ENCODE measurements at regions not wholly inside any gene's neighbourhood (a gene's known extent, or its start where the extent isn't known, plus 50 kb on each side); places are given as distances from the start of the nearest gene placed in this dataset.

DNA sequence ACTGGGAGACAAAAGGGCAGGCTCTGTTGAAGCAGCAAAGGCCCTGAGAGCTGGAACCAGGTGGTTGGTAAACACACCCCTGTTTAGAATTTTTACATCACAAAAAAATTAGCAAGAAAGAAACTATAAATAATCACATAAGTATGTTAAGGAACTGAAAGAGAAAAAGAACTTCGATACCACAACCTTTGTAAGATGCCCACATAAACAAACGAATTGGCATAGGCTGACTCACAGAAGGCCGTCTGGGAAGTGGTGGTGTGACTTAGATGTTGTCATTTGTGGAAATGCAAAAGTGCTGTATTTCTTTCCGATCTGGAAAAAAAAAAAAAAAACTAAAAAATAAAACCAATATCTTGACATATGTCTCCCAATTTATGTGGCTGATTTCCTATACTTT, 235.1 kb downstream of the USP46 start:
- Mint-ChIP-seq H3K4me3 (ENCODE audit: unreplicated experiment) (no peak overlapping the region), H3K36me3 (ENCODE audit: low read depth, unreplicated experiment) (no peaks in the 10 kb centered on the region), H3K27me3 (ENCODE audit: low read depth, unreplicated experiment) (no peaks in the 10 kb centered on the region), H3K9me3 (ENCODE audit: unreplicated experiment) (no peaks in the 10 kb centered on the region), H3K4me1 (ENCODE audit: low read depth, unreplicated experiment) (no peaks in the 10 kb centered on the region), H3K27ac (ENCODE audit: unreplicated experiment) (no peak overlapping the region)
- Histone ChIP-seq H3K4me2 (ENCODE audit: low read length) (no peak overlapping the region), H3K36me3 (ENCODE audit: insufficient read depth, low read length) (no peaks in the 10 kb centered on the region), H3K9ac (ENCODE audit: low read length) (no peak overlapping the region), H3K27me3 (ENCODE audit: insufficient read depth, low read length) (no peaks in the 10 kb centered on the region), H2AFZ (ENCODE audit: low read depth, low read length) (no peak overlapping the region), H3K79me2 (ENCODE audit: insufficient read depth, low read length) (no peaks in the 10 kb centered on the region), H3K4me3 (ENCODE audit: insufficient read depth, low read depth, low read length) (no peak overlapping the region), H3K4me1 (ENCODE audit: insufficient read depth, low read length) (no peaks in the 10 kb centered on the region), H4K20me1 (ENCODE audit: insufficient read depth, low read length) (no peaks in the 10 kb centered on the region), H3K9me3 (ENCODE audit: insufficient read depth, low read depth, low read length) (no peaks in the 10 kb centered on the region), H3K27ac (ENCODE audit: low read depth, low read length) (no peak overlapping the region)
- FAIRE-seq = no peak
- no peak for DNase-seq (ENCODE audit: low read depth)
- TF ChIP-seq EZH2 (IDR thresholded peaks at IDR 0.05; ENCODE audit: insufficient read depth, low read length) = no peak
- TF ChIP-seq, protein P1, sequence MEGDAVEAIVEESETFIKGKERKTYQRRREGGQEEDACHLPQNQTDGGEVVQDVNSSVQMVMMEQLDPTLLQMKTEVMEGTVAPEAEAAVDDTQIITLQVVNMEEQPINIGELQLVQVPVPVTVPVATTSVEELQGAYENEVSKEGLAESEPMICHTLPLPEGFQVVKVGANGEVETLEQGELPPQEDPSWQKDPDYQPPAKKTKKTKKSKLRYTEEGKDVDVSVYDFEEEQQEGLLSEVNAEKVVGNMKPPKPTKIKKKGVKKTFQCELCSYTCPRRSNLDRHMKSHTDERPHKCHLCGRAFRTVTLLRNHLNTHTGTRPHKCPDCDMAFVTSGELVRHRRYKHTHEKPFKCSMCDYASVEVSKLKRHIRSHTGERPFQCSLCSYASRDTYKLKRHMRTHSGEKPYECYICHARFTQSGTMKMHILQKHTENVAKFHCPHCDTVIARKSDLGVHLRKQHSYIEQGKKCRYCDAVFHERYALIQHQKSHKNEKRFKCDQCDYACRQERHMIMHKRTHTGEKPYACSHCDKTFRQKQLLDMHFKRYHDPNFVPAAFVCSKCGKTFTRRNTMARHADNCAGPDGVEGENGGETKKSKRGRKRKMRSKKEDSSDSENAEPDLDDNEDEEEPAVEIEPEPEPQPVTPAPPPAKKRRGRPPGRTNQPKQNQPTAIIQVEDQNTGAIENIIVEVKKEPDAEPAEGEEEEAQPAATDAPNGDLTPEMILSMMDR (IDR thresholded peaks at IDR 0.05; ENCODE audit: insufficient read depth, low read depth, low read length) = no peak

DNA sequence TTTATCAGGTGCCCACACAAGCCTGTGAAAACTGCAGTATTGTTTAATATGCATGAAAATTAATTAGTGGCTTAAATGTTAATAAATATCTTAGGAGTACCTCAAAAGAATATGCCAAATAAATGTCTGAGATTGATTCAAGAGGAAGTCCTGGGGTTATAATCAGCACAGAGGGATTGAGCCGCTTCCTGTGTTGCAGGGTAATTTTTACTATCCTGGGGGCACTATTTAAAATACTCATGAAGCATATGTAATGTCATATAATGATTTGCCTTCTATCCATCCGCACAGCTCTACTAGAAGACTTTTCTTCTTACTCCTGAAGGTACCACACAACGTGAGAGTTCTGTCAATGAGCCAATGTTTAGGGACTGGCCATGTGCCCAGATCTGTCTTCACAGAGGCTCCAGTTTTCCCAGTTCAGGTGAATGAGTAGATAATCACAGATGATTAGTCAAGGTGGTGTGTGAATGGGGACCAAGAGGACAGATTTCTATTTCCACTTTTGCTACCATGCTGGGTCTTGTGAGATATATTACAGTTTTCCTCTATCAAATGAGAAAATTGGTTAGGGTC, 233.3 kb downstream of the USP46 start:
- Histone ChIP-seq H3K4me2 (ENCODE audit: low read length) (no peak overlapping the region), H3K9ac (ENCODE audit: low read length) (no peak overlapping the region), H3K4me3 (ENCODE audit: insufficient read depth, low read depth, low read length) (no peak overlapping the region), H3K27ac (ENCODE audit: low read depth, low read length) (no peak overlapping the region), H3K4me1 (ENCODE audit: insufficient read depth, low read length) (no peaks in the 10 kb centered on the region), H4K20me1 (ENCODE audit: insufficient read depth, low read length) (no peaks in the 10 kb centered on the region), H2AFZ (ENCODE audit: low read depth, low read length) (no peak overlapping the region), H3K27me3 (ENCODE audit: insufficient read depth, low read length) (no peaks in the 10 kb centered on the region), H3K36me3 (ENCODE audit: insufficient read depth, low read length) (no peaks in the 10 kb centered on the region), H3K79me2 (ENCODE audit: insufficient read depth, low read length) (no peaks in the 10 kb centered on the region), H3K9me3 (ENCODE audit: insufficient read depth, low read depth, low read length) (no peaks in the 10 kb centered on the region)
- Mint-ChIP-seq H3K27ac (ENCODE audit: unreplicated experiment) (no peak overlapping the region), H3K36me3 (ENCODE audit: low read depth, unreplicated experiment) (no peaks in the 10 kb centered on the region), H3K4me1 (ENCODE audit: low read depth, unreplicated experiment) (no peaks in the 10 kb centered on the region), H3K4me3 (ENCODE audit: unreplicated experiment) (no peak overlapping the region), H3K27me3 (ENCODE audit: low read depth, unreplicated experiment) (peaks cover 3% of the 10 kb centered on the region), H3K9me3 (ENCODE audit: unreplicated experiment) (no peaks in the 10 kb centered on the region)
- DNase-seq (ENCODE audit: low read depth) (no peak), FAIRE-seq (no peak)
- TF ChIP-seq EZH2 (IDR thresholded peaks at IDR 0.05; ENCODE audit: insufficient read depth, low read length) = no peak
- TF ChIP-seq, protein P1 (IDR thresholded peaks at IDR 0.05; ENCODE audit: insufficient read depth, low read depth, low read length) = no peak

DNA sequence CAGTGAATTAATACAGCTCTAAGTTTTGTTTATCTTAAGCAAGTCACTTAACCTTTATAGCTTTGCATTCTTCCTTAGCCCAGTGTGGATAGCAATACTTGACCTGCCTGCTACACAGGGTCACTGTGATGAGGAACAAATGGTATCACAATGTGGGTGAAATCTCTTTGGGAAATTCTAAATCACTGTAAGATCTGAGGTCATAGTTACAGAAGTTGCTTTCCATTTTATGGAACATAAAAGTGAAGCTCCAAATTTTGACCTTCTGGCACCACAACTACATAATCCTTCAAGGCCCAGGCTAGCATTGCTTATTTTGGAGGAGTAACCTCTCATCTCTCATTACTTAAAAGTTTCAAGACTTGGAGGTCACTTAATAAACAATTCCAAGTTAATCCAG, 227.7 kb downstream of the USP46 start:
- peaks cover under 1% of the 10 kb centered on the region for H3K9me3 Mint-ChIP-seq (ENCODE audit: unreplicated experiment)
- no peak for FAIRE-seq

More for the DNA sequence above, 227.7 kb downstream of the USP46 start:
- Histone ChIP-seq H2AFZ (ENCODE audit: low read depth, low read length) (no peak overlapping the region), H3K79me2 (ENCODE audit: insufficient read depth, low read length) (no peaks in the 10 kb centered on the region), H3K4me1 (ENCODE audit: insufficient read depth, low read length) (no peaks in the 10 kb centered on the region), H3K4me2 (ENCODE audit: low read length) (no peak overlapping the region), H3K27ac (ENCODE audit: low read depth, low read length) (no peak overlapping the region), H3K4me3 (ENCODE audit: insufficient read depth, low read depth, low read length) (no peak overlapping the region), H3K27me3 (ENCODE audit: insufficient read depth, low read length) (no peaks in the 10 kb centered on the region), H4K20me1 (ENCODE audit: insufficient read depth, low read length) (no peaks in the 10 kb centered on the region), H3K9me3 (ENCODE audit: insufficient read depth, low read depth, low read length) (no peaks in the 10 kb centered on the region), H3K9ac (ENCODE audit: low read length) (no peak overlapping the region), H3K36me3 (ENCODE audit: insufficient read depth, low read length) (no peaks in the 10 kb centered on the region)
- H3K36me3 Mint-ChIP-seq (ENCODE audit: low read depth, unreplicated experiment) = no peaks in the 10 kb centered on the region
- no peak for TF ChIP-seq EZH2 (IDR thresholded peaks at IDR 0.05; ENCODE audit: insufficient read depth, low read length)
- TF ChIP-seq, protein P1 (IDR thresholded peaks at IDR 0.05; ENCODE audit: insufficient read depth, low read depth, low read length) = no peak
- H3K4me3 Mint-ChIP-seq (ENCODE audit: unreplicated experiment) = no peak overlapping the region
- peaks cover 6% of the 10 kb centered on the region for H3K27me3 Mint-ChIP-seq (ENCODE audit: low read depth, unreplicated experiment)
- no peak for DNase-seq (ENCODE audit: low read depth)
- H3K27ac Mint-ChIP-seq (ENCODE audit: unreplicated experiment) = no peak overlapping the region
- H3K4me1 Mint-ChIP-seq (ENCODE audit: low read depth, unreplicated experiment) = no peaks in the 10 kb centered on the region
